ENCODE measurements at regions not wholly inside any gene's neighbourhood (a gene's known extent, or its start where the extent isn't known, plus 50 kb on each side); places are given as distances from the start of the nearest gene placed in this dataset.

GRCh38 chr4:112940336-112940735 lies 109.1 kb upstream of the ANK2 start:
- peaks cover 1 to 4% (median 2%) of the 10 kb centered on the region in 3 donors for H3K27me3 Mint-ChIP-seq (ENCODE audit: low read depth in 3 of 3)

GRCh38 chr4:112942077-112942476 lies 107.4 kb upstream of the ANK2 start:
- Histone ChIP-seq H3K27ac (ENCODE audit: low read depth in 1 of 2, low read length in 2 of 2) (no peak overlapping the region), H3K79me2 (ENCODE audit: insufficient read depth, low read length) (no peaks in the 10 kb centered on the region), H3K27me3 (ENCODE audit: control insufficient read depth in 2 of 2, insufficient read depth in 2 of 2, low read length in 2 of 2) (no peaks in the 10 kb centered on the region), H3K9me3 (replicated peaks in 1 of 2; ENCODE audit: control insufficient read depth in 1 of 2, insufficient read depth in 1 of 2, low read length in 2 of 2) (no peaks in the 10 kb centered on the region), H3K4me3 (replicated peaks in 1 of 3; ENCODE audit: low read depth in 2 of 3, low read length in 3 of 3) (no peak overlapping the region), H3K9ac (ENCODE audit: insufficient read depth, low read length, poor library complexity, severe bottlenecking) (no peak overlapping the region), H3K4me1 (ENCODE audit: control insufficient read depth in 1 of 2, insufficient read depth in 2 of 2, low read length in 2 of 2) (no peaks in the 10 kb centered on the region), H4K20me1 (ENCODE audit: insufficient read depth, low read length) (no peaks in the 10 kb centered on the region), H3K4me2 (replicated peaks; ENCODE audit: extremely low read depth, low read length, poor library complexity, severe bottlenecking) (no peak overlapping the region), H2AFZ (ENCODE audit: insufficient read depth, low read depth, low read length, poor library complexity, severe bottlenecking) (no peak overlapping the region), H3K36me3 (replicated peaks in 1 of 2; ENCODE audit: control insufficient read depth in 1 of 2, insufficient read depth in 2 of 2, low read length in 2 of 2) (no peaks in the 10 kb centered on the region)
- WGBS (ENCODE audit: insufficient coverage), result 100% methylated on average over 1 of the region's 2 CpGs
- Mint-ChIP-seq H3K36me3 (no peaks in the 10 kb centered on the region), H3K27ac (no peak overlapping the region), H3K9me3 (peaks cover 0 to 1% (median 0%) of the 10 kb centered on the region in 7 donors), H3K27me3 (ENCODE audit: low read depth in 3 of 3) (peaks cover 1 to 5% (median 2%) of the 10 kb centered on the region in 3 donors), H3K4me1 (no peaks in the 10 kb centered on the region), H3K4me3 (no peak overlapping the region)
- intact Hi-C loops (cut with micrococcal nuclease), result no loop called here
- no peak for TF ChIP-seq CTCF (IDR thresholded peaks at IDR 0.05)
- DNase-seq, result no peak

More at GRCh38 chr4:112940336-112940735, 109.1 kb upstream of the ANK2 start:
- Histone ChIP-seq H3K79me2 (ENCODE audit: insufficient read depth, low read length) (no peaks in the 10 kb centered on the region), H3K9ac (ENCODE audit: insufficient read depth, low read length, poor library complexity, severe bottlenecking) (no peak overlapping the region), H3K4me3 (replicated peaks in 1 of 3; ENCODE audit: low read depth in 2 of 3, low read length in 3 of 3) (no peak overlapping the region), H4K20me1 (ENCODE audit: insufficient read depth, low read length) (no peaks in the 10 kb centered on the region), H3K36me3 (replicated peaks in 1 of 2; ENCODE audit: control insufficient read depth in 1 of 2, insufficient read depth in 2 of 2, low read length in 2 of 2) (no peaks in the 10 kb centered on the region), H3K27ac (ENCODE audit: low read depth in 1 of 2, low read length in 2 of 2) (no peak overlapping the region), H3K9me3 (replicated peaks in 1 of 2; ENCODE audit: control insufficient read depth in 1 of 2, insufficient read depth in 1 of 2, low read length in 2 of 2) (no peaks in the 10 kb centered on the region), H3K4me1 (ENCODE audit: control insufficient read depth in 1 of 2, insufficient read depth in 2 of 2, low read length in 2 of 2) (no peaks in the 10 kb centered on the region), H3K27me3 (ENCODE audit: control insufficient read depth in 2 of 2, insufficient read depth in 2 of 2, low read length in 2 of 2) (no peaks in the 10 kb centered on the region), H3K4me2 (replicated peaks; ENCODE audit: extremely low read depth, low read length, poor library complexity, severe bottlenecking) (no peak overlapping the region), H2AFZ (ENCODE audit: insufficient read depth, low read depth, low read length, poor library complexity, severe bottlenecking) (no peak overlapping the region)
- H3K4me3 Mint-ChIP-seq, result no peak overlapping the region
- no peaks in the 10 kb centered on the region for H3K4me1 Mint-ChIP-seq
- TF ChIP-seq CTCF (IDR thresholded peaks at IDR 0.05), result no peak
- intact Hi-C loops (cut with micrococcal nuclease), result no loop called here
- H3K9me3 Mint-ChIP-seq, result peaks cover 0 to 1% (median 0%) of the 10 kb centered on the region in 7 donors
- no peak overlapping the region for H3K27ac Mint-ChIP-seq
- no peaks in the 10 kb centered on the region for H3K36me3 Mint-ChIP-seq
- DNase-seq, result no peak

Data from CD14-positive monocyte (primary cell).